Upper lobe of left lung (tissue), 4 donors: ENCODE measurements at regions not wholly inside any gene's neighbourhood (a gene's known extent, or its start where the extent isn't known, plus 50 kb on each side); places are given as distances from the start of the nearest gene placed in this dataset.

Source experiments
- CTCF ChIP-seq, 6 experiments: fragments of 450-650 bp in 4 of 6; fragments of 200-600 bp in 2 of 6; sonication (generic) in 2 of 6; IDR thresholded peaks; one replicate each; pipeline ENCODE4 v1.5.1; 2016 to 2019; ENCODE audit warnings: antibody characterized with exemption in 6 of 6
- POLR2A ChIP-seq, 4 donors: fragments of 450-650 bp; IDR thresholded peaks; one replicate each; pipeline ENCODE4 v1.5.1; 2016 to 2017; ENCODE audit warnings: antibody characterized with exemption in 4 of 4, mild to moderate bottlenecking in 2 of 4

GRCh38 chr2:118496870-118497611 is 350.4 kb downstream of the EN1 start:
- no peak for TF ChIP-seq CTCF (IDR thresholded peaks at IDR 0.05)
- TF ChIP-seq POLR2A (IDR thresholded peaks at IDR 0.05) = no peak
